Skeletal muscle cell (primary cell): ENCODE measurements at regions not wholly inside any gene's neighbourhood (a gene's known extent, or its start where the extent isn't known, plus 50 kb on each side); places are given as distances from the start of the nearest gene placed in this dataset.

Experiments used
- DNase-seq: peaks from one replicate; pipeline ENCODE4 v3.0.0-alpha.2; 2010; ENCODE audit warnings: low read depth
- H3K4me3 ChIP-seq: 2 replicates; pipeline ENCODE4 v1.5.1; 2011; ENCODE audit warnings: low read depth, mild to moderate bottlenecking, control low read depth, low read length, moderate library complexity

GRCh38 chr9:119810645-119811429 lies 441.6 kb upstream of the BRINP1 start:
- no peak for DNase-seq
- no peak overlapping the region for H3K4me3 ChIP-seq

- no peak overlapping the region for H3K4me3 ChIP-seq
- no peak for DNase-seq
Observed at GRCh38 chr9:119803679-119804078, 434.4 kb upstream of the BRINP1 start.

DNA sequence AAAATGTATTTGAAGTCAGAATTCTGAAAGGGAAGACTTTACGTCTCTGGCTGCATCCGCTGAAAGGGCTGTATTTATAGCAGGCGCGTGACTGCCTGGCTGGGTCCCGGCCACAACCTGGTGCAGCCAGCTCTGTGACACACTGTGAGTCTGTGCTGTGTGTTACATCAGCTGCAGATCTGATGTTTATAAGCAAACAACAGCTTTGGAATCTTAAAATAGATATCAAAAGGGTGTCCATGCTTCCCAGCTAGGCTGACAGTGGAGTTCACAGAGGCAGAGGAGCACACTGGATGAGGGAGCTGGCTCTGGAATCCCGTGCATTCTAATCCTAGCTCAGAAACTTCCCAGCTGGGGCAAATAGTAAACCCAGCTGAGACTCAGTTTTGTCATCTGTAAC lies 433.4 kb upstream of the BRINP1 start:
- no peak for DNase-seq

DNA sequence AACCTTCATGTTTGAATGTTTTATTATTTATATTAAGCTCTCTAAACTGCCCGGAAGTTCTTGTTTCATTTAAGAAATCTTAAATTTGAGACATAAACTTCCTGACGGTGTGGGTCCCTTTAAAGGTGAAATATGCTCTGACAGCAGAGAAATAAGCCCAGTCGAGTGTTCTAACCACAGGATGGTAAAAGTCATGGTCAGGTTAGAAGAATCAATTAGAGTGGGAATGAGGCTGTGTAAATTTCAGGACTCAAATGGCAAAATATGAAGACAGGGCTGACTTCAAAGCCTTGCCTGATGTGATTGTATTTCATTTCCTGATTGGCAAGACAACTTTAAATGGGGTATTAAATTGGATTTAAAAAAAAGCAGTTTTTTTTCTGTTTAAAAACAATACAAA lies 432.9 kb upstream of the BRINP1 start:
- no peak for DNase-seq
- no peak overlapping the region for H3K4me3 ChIP-seq

More for the DNA sequence above, 433.4 kb upstream of the BRINP1 start:
- no peak overlapping the region for H3K4me3 ChIP-seq

- H3K4me3 ChIP-seq, result no peak overlapping the region
- no peak for DNase-seq
Observed at GRCh38 chr9:119801311-119801710, 432.1 kb upstream of the BRINP1 start.

GRCh38 chr9:119795395-119795794 lies 426.2 kb upstream of the BRINP1 start:
- H3K4me3 ChIP-seq, result no peak overlapping the region
- no peak for DNase-seq

- DNase-seq, result no peak
- no peak overlapping the region for H3K4me3 ChIP-seq
Observed at GRCh38 chr9:119794836-119795235, 425.6 kb upstream of the BRINP1 start.

DNA sequence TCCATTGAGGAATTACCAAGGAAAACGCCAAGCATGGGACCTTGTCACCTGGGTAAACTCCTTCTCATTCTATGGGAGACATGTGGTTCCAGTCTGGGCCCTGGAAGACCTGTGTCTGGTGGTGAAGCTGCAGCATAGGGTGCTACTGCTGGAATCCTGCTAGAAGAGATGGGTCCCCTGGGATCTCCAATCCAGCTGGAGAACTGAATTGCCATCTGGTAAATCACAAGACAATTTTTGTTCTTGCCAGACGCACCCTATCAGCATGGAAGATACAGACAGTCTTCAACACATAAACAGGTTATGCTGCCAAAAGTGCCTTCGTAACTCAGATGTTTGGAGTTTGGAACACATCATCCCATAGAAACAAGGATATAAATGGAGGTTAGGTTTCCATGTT lies 424.0 kb upstream of the BRINP1 start:
- no peak overlapping the region for H3K4me3 ChIP-seq
- DNase-seq, result no peak

DNA sequence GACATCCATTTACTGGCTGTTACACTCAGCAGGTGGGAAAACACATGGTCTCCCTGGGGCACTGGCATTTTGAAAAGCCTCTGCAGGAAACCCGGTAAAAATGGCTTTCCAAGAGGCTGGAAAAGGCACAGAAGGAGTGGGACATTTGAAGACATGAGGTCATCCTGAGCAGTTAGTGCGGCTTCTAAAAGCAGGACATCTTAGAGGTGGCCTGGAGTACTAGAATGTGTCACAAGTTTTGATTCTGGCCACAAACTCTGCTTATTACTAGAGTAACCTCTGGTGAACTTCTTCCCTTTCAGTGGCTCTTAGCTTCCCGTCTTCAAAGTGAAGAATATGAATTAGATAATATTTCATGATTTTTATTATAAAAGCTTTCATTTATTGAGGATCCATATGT lies 423.0 kb upstream of the BRINP1 start:
- H3K4me3 ChIP-seq, result no peak overlapping the region
- no peak for DNase-seq

- DNase-seq, result no peak
- H3K4me3 ChIP-seq, result no peak overlapping the region
Observed at GRCh38 chr9:119789987-119790386, 420.8 kb upstream of the BRINP1 start.

DNA sequence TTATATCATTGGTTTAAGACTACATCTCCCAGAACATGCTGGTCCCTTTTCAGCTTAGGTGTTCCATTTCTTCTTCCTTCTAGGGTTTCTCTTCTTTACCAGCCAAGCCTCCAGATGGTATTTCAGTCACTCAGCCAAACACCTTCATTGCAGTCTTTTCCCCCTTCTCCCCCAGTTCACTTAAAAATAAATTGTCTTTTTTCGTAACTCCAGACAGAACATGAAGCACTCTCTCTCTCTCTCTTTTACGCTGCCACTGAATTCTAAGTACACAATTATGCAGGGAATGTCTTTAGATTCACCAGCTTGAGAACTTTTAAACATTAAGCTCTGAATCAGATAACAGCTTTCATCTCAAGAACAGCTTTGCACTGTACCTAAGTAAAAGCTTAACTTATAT lies 419.7 kb upstream of the BRINP1 start:
- H3K4me3 ChIP-seq, result no peak overlapping the region
- no peak for DNase-seq

- no peak for DNase-seq
- H3K4me3 ChIP-seq, result no peak overlapping the region
Observed at GRCh38 chr9:119781886-119782285, 412.7 kb upstream of the BRINP1 start.

GRCh38 chr9:119775410-119775809 lies 406.2 kb upstream of the BRINP1 start:
- no peak for DNase-seq
- H3K4me3 ChIP-seq, result no peak overlapping the region

GRCh38 chr9:119773823-119774222 lies 404.6 kb upstream of the BRINP1 start:
- no peak for DNase-seq
- no peak overlapping the region for H3K4me3 ChIP-seq

DNA sequence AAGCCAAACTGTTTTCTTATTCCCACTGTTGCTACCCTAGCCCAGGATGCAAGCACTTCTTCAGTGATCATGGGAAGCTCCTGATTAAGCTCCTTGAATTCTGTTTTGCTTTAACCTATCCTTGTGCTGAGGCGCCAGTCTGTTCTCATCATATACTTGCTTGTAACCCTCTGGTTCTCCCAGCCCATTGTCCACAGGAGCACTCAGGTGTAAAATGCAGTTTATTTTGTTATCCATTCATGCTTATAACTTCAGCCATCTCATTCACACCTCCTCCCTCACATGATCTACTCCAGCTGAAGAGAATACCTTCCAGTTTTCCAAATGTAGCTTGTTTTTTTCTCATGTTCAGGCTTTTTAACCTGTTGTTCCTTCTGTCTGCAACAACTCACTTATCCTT lies 402.1 kb upstream of the BRINP1 start:
- no peak overlapping the region for H3K4me3 ChIP-seq
- no peak for DNase-seq

GRCh38 chr9:119768266-119768665 lies 399.0 kb upstream of the BRINP1 start:
- no peak overlapping the region for H3K4me3 ChIP-seq
- DNase-seq, result no peak

DNA sequence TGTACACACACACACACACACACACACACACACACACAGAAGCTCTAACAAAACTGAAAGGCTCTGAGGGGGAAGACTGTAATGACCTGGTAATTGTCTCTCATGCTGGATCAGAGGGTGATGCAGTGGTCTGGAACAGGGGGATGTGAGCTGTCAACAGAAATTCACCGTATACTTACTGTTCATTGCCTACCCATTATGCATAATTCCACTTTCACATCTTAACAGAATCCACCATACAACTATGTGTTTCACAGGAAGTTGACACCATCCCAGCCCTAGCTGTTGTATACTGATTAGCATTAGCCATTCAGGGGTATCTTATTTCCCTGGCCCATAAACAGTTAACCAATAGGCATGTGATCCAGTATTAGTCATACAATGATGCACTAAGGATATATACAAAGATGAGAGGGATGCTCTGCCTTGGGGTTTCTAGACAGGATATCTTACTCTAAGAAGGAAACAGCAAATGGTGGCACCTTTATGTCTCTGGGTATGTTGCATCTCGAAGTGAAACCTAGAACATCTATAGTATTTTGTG lies 396.5 kb upstream of the BRINP1 start:
- H3K4me3 ChIP-seq, result no peak overlapping the region
- no peak for DNase-seq

DNA sequence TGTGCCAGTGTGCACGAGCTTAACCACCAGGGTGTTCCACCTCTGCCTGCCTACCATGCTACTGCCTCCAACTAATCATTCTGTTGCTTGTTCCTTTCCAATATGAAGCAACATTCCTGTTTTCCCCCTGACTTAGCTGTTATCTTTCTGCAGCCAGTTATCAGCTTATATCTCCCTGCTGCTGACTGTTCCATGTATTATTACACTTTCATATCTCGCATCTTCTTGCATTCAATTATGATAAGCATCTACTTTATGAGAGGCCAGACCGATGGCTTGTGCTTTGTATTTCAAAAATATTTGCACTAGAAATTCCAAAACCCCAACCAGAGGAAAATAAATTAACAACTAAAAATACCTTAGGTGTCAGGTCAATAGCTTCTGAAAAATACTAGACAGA lies 394.0 kb upstream of the BRINP1 start:
- no peak for DNase-seq
- no peak overlapping the region for H3K4me3 ChIP-seq

DNA sequence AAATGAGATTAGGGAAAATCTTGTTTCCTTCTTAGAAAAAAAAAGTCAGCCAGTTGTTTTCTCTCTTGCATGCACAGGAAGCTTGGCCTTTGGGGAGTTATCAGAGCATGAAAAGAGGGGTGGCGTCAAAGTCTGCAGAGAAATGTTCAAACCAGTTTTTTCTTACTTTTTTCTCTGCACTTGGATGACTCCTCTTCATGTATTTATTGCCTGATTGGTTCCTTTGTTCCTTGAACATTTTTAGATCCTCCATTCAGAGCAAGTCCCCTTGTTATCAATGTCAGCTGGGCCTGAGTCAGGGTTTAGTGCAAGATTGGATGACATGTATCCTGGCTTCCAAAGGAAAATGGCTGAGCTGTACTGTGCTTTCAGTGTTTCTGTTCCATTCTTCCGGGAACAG lies 392.6 kb upstream of the BRINP1 start:
- H3K4me3 ChIP-seq, result no peak overlapping the region
- no peak for DNase-seq

DNA sequence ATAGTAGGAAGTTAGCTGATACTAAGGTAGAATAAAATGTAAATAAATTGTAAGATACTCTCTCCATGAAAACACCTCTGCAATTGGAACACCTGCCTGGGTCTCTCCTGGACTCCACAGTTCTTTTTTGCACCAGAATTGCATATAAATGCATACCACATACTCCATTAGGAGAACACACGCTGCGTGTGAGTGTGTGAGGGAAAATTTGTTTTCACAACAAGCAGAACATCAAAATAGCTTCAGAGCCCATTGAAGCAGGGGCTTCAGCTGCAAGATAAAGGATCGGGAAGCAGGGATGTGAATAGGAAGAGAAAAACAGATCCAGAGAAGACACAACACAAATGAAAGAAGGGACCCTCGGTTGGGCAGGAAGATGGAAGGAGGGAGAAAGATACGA lies 389.8 kb upstream of the BRINP1 start:
- H3K4me3 ChIP-seq, result no peak overlapping the region
- no peak for DNase-seq

DNA sequence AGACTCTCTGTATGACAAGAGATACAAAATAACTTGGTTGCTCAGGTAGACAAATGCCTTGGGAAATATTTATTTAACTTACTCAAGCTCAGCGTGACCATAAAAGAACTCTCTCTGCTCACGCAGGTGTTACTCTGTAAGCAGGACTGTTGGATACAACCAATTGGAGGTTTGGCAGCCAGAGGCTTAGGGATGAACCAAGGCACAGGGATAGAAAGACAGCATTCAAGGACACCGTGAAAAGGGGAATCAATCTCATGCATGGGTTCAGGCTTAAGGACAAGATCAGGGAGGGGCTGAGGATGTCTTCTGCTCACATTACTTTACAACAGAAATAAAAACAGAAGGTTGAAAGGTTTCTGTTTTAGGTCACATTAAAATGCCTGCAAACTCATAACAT lies 389.0 kb upstream of the BRINP1 start:
- no peak for DNase-seq
- H3K4me3 ChIP-seq, result no peak overlapping the region
